Fibroblast of lung (primary cell): ENCODE measurements at regions not wholly inside any gene's neighbourhood (a gene's known extent, or its start where the extent isn't known, plus 50 kb on each side); places are given as distances from the start of the nearest gene placed in this dataset.
A peak's percentile ranks its signal among the peaks of the same experiment; 100 is the strongest.

Source experiments
- DNase-seq, 2 donors: peaks; one replicate each; pipeline versions ENCODE4 v3.0.0 to v3.0.0-alpha.2; 2010; ENCODE audit warnings: low read depth in 2 of 2
- H2AFZ ChIP-seq: 2 replicates; pipeline ENCODE4 v1.5.1; 2012; ENCODE audit warnings: low read length, control low read depth, inconsistent platforms
- H3K27ac ChIP-seq: 2 replicates; pipeline ENCODE4 v1.5.1; 2011; ENCODE audit warnings: low read length, control low read depth; ENCODE audit not compliant: insufficient read depth
- H3K27me3 ChIP-seq: 2 replicates; pipeline ENCODE4 v1.5.1; 2011; ENCODE audit warnings: mild to moderate bottlenecking, low read length; ENCODE audit not compliant: control insufficient read depth, insufficient read depth
- H3K36me3 ChIP-seq: 2 replicates; pipeline ENCODE4 v1.5.1; 2011; ENCODE audit warnings: low read length; ENCODE audit not compliant: control insufficient read depth, insufficient read depth
- H3K4me1 ChIP-seq: 2 replicates; pipeline ENCODE4 v1.5.1; 2011; ENCODE audit warnings: low read length; ENCODE audit not compliant: control insufficient read depth, insufficient read depth; ENCODE audit errors: extremely low read depth
- H3K4me2 ChIP-seq: 2 replicates; pipeline ENCODE4 v1.5.1; 2011; ENCODE audit warnings: low read length, control low read depth; ENCODE audit not compliant: insufficient read depth; ENCODE audit errors: extremely low read depth
- H3K4me3 ChIP-seq, 4 experiments: fragments of 200-600 bp in 1 of 4; sonication (generic) in 1 of 4; replicated peaks in 1 of 4; 2 replicates each; pipeline ENCODE4 v1.5.1; 2011 to 2016; ENCODE audit warnings: low read length in 4 of 4, low read depth in 3 of 4, mild to moderate bottlenecking in 3 of 4, control low read depth in 2 of 4, inconsistent platforms in 1 of 4, mixed read lengths in 1 of 4; ENCODE audit not compliant: insufficient read depth in 1 of 4; ENCODE audit errors: control extremely low read depth in 1 of 4
- H3K79me2 ChIP-seq: 2 replicates; pipeline ENCODE4 v1.5.1; 2012; ENCODE audit warnings: mild to moderate bottlenecking, low read length, inconsistent platforms; ENCODE audit not compliant: control insufficient read depth, insufficient read depth
- H3K9ac ChIP-seq: 2 replicates; pipeline ENCODE4 v1.5.1; 2011; ENCODE audit warnings: mild to moderate bottlenecking, low read length, control low read depth; ENCODE audit not compliant: insufficient read depth
- H3K9me3 ChIP-seq: 2 replicates; pipeline ENCODE4 v1.5.1; 2012; ENCODE audit warnings: low read depth, low read length; ENCODE audit not compliant: control insufficient read depth, insufficient read depth
- H4K20me1 ChIP-seq: 2 replicates; pipeline ENCODE4 v1.5.1; 2011; ENCODE audit warnings: low read length; ENCODE audit not compliant: control insufficient read depth, insufficient read depth; ENCODE audit errors: extremely low read depth
- CTCF ChIP-seq, 2 donors: IDR thresholded peaks in 1 of 2; conservative IDR thresholded peaks in 1 of 2; 1 replicate in 1 of 2; 2 replicates in 1 of 2; pipeline ENCODE4 v1.5.1; 2011 to 2012; ENCODE audit warnings: low read length in 2 of 2, control low read depth in 1 of 2, inconsistent platforms in 1 of 2, low read depth in 1 of 2, mild to moderate bottlenecking in 1 of 2
- EZH2 ChIP-seq: IDR thresholded peaks from 2 replicates; pipeline ENCODE4 v1.5.1; 2012; ENCODE audit warnings: low read length, control low read depth, mild to moderate bottlenecking; ENCODE audit errors: missing control alignments

- TF ChIP-seq EZH2 (no peak), CTCF (conservative IDR thresholded peaks at IDR 0.05 in 1 of 2, IDR thresholded peaks at IDR 0.05 in 1 of 2; ENCODE audit: low read depth in 1 of 2, low read length in 2 of 2) (no peak)
- Histone ChIP-seq H3K36me3 (no peaks in the 10 kb centered on the region), H3K4me1 (peaks cover 4% of the 10 kb centered on the region), H3K4me2 (no peak overlapping the region), H3K9me3 (no peaks in the 10 kb centered on the region), H3K27ac (no peak overlapping the region), H3K27me3 (no peaks in the 10 kb centered on the region), H2AFZ (no peak overlapping the region), H3K4me3 (no peak overlapping the region), H3K9ac (no peak overlapping the region), H3K79me2 (no peaks in the 10 kb centered on the region), H4K20me1 (no peaks in the 10 kb centered on the region)
- no peak for DNase-seq
Measured at GRCh38 chr12:88329833-88330232, 187.7 kb downstream of the TMTC3 start.

- Histone ChIP-seq H3K9me3 (no peaks in the 10 kb centered on the region), H3K4me1 (no peaks in the 10 kb centered on the region), H3K4me3 (no peak overlapping the region), H3K79me2 (no peaks in the 10 kb centered on the region), H3K4me2 (no peak overlapping the region), H3K27ac (no peak overlapping the region), H3K27me3 (no peaks in the 10 kb centered on the region), H3K36me3 (no peaks in the 10 kb centered on the region), H4K20me1 (no peaks in the 10 kb centered on the region), H3K9ac (no peak overlapping the region), H2AFZ (no peak overlapping the region)
- DNase-seq = peak; percentile 30 to 85
- TF ChIP-seq EZH2 = no peak
- no peak for TF ChIP-seq CTCF (conservative IDR thresholded peaks at IDR 0.05 in 1 of 2, IDR thresholded peaks at IDR 0.05 in 1 of 2; ENCODE audit: low read depth in 1 of 2, low read length in 2 of 2)
Measured at GRCh38 chr12:88334271-88334670, 192.2 kb downstream of the TMTC3 start.

GRCh38 chr12:88336076-88336739, 194.1 kb downstream of the TMTC3 start:
- H3K27ac ChIP-seq = no peak overlapping the region
- H3K79me2 ChIP-seq = no peaks in the 10 kb centered on the region
- H3K4me2 ChIP-seq = no peak overlapping the region
- no peak for TF ChIP-seq CTCF (conservative IDR thresholded peaks at IDR 0.05 in 1 of 2, IDR thresholded peaks at IDR 0.05 in 1 of 2; ENCODE audit: low read depth in 1 of 2, low read length in 2 of 2)
- no peak for TF ChIP-seq EZH2
- no peaks in the 10 kb centered on the region for H3K9me3 ChIP-seq
- no peak overlapping the region for H2AFZ ChIP-seq
- no peaks in the 10 kb centered on the region for H4K20me1 ChIP-seq
- no peaks in the 10 kb centered on the region for H3K36me3 ChIP-seq
- DNase-seq = no peak
- H3K4me3 ChIP-seq = no peak overlapping the region
- no peaks in the 10 kb centered on the region for H3K27me3 ChIP-seq
- H3K4me1 ChIP-seq = no peaks in the 10 kb centered on the region
- no peak overlapping the region for H3K9ac ChIP-seq
